MM.1S (cell line): ENCODE measurements at regions not wholly inside any gene's neighbourhood (a gene's known extent, or its start where the extent isn't known, plus 50 kb on each side); places are given as distances from the start of the nearest gene placed in this dataset.

Experiments
- DNase-seq: peaks from one replicate; pipeline ENCODE4 v3.0.0-alpha.2; 2015
- H2AFZ ChIP-seq: fragments of 300-600 bp; sonication (generic); 2 replicates; pipeline ENCODE4 v1.6.0; 2016; ENCODE audit warnings: antibody characterized with exemption, low read length
- H3F3A ChIP-seq: fragments of 300-600 bp; sonication (generic); 2 replicates; pipeline ENCODE4 v1.6.1; 2016; ENCODE audit warnings: mild to moderate bottlenecking, antibody characterized with exemption, low read length, moderate library complexity, mixed read lengths; ENCODE audit not compliant: insufficient read depth
- H3K27ac ChIP-seq: fragments of 300-600 bp; sonication (generic); 2 replicates; pipeline ENCODE4 v1.5.1; 2016; ENCODE audit warnings: mild to moderate bottlenecking, low read length
- H3K27me3 ChIP-seq: fragments of 300-600 bp; sonication (generic); replicated peaks from 2 replicates; pipeline ENCODE4 v1.6.0; 2016; ENCODE audit warnings: low read length; ENCODE audit not compliant: insufficient read depth
- H3K36me3 ChIP-seq: fragments of 300-600 bp; sonication (generic); replicated peaks from 2 replicates; pipeline ENCODE4 v1.6.1; 2016; ENCODE audit warnings: mild to moderate bottlenecking, low read length, mixed read lengths; ENCODE audit not compliant: insufficient read depth
- H3K4me1 ChIP-seq: fragments of 300-600 bp; sonication (generic); 2 replicates; pipeline ENCODE4 v1.6.1; 2016; ENCODE audit warnings: low read length, mixed read lengths
- H3K4me2 ChIP-seq: fragments of 300-600 bp; sonication (generic); 2 replicates; pipeline ENCODE4 v1.6.0; 2016; ENCODE audit warnings: low read depth, low read length
- H3K4me3 ChIP-seq: fragments of 300-600 bp; sonication (generic); 2 replicates; pipeline ENCODE4 v1.5.1; 2016; ENCODE audit warnings: low read length, mixed read lengths
- H3K79me2 ChIP-seq: fragments of 300-600 bp; sonication (generic); 2 replicates; pipeline ENCODE4 v1.6.1; 2016; ENCODE audit warnings: mixed run types, low read length, mixed read lengths
- H3K9ac ChIP-seq: fragments of 300-600 bp; sonication (generic); 2 replicates; pipeline ENCODE4 v1.6.1; 2016; ENCODE audit warnings: low read length, mixed read lengths
- H3K9me2 ChIP-seq: fragments of 300-600 bp; sonication (generic); replicated peaks from 2 replicates; pipeline ENCODE4 v1.6.1; 2016; ENCODE audit warnings: mild to moderate bottlenecking, low read length, mixed read lengths; ENCODE audit not compliant: insufficient read depth
- H3K9me3 ChIP-seq: fragments of 300-600 bp; sonication (generic); replicated peaks from 2 replicates; pipeline ENCODE4 v1.6.1; 2016; ENCODE audit warnings: mild to moderate bottlenecking, low read length, mixed read lengths; ENCODE audit not compliant: insufficient read depth
- H4K20me1 ChIP-seq: fragments of 300-600 bp; sonication (generic); 2 replicates; pipeline ENCODE4 v1.6.1; 2016; ENCODE audit warnings: mild to moderate bottlenecking, low read length, moderate library complexity, mixed read lengths; ENCODE audit not compliant: insufficient read depth
- EZH2 ChIP-seq: fragments of 300-600 bp; sonication (generic); optimal IDR thresholded peaks from 2 replicates; pipeline ENCODE3; 2017; ENCODE audit warnings: low read depth, mild to moderate bottlenecking, antibody characterized with exemption, low read length, mixed read lengths
- EZH2phosphoT487 ChIP-seq: fragments of 300-600 bp; sonication (generic); IDR thresholded peaks from 2 replicates; pipeline ENCODE4 v1.6.1; 2018; ENCODE audit warnings: antibody characterized with exemption, low read length
- TF ChIP-seq, protein P1 (sequence below): fragments of 300-600 bp; sonication (generic); IDR thresholded peaks from 2 replicates; pipeline ENCODE4 v1.5.1; 2016; ENCODE audit warnings: antibody characterized with exemption, low read length, mixed read lengths

DNA sequence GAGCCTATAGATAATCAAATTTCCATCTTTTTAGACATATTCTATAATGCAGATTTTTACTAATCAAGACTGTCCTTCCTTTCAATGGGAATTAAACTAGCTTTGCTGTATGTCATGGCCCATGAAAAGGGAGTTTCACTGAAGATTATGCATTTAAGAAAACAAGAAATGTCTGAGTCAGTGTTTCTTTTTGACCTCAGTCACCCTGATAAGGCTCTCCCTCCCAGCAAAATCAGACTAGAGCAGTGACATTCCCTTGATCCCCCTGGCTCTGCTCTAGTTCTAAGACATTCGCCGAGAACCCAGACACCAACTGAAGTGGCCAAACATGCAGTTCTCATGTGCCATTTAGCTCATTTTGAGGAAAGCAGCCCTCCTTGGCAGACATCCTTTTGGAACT lies 442.0 kb downstream of the ACTL7B start:
- no peaks in the 10 kb centered on the region for H3F3A ChIP-seq
- TF ChIP-seq EZH2 (no peak), EZH2phosphoT487 (no peak)
- TF ChIP-seq, protein P1, sequence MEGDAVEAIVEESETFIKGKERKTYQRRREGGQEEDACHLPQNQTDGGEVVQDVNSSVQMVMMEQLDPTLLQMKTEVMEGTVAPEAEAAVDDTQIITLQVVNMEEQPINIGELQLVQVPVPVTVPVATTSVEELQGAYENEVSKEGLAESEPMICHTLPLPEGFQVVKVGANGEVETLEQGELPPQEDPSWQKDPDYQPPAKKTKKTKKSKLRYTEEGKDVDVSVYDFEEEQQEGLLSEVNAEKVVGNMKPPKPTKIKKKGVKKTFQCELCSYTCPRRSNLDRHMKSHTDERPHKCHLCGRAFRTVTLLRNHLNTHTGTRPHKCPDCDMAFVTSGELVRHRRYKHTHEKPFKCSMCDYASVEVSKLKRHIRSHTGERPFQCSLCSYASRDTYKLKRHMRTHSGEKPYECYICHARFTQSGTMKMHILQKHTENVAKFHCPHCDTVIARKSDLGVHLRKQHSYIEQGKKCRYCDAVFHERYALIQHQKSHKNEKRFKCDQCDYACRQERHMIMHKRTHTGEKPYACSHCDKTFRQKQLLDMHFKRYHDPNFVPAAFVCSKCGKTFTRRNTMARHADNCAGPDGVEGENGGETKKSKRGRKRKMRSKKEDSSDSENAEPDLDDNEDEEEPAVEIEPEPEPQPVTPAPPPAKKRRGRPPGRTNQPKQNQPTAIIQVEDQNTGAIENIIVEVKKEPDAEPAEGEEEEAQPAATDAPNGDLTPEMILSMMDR: no peak
- H3K79me2 ChIP-seq: no peaks in the 10 kb centered on the region
- no peak overlapping the region for H2AFZ ChIP-seq
- no peaks in the 10 kb centered on the region for H3K27me3 ChIP-seq
- H3K4me2 ChIP-seq: no peak overlapping the region
- no peak overlapping the region for H3K27ac ChIP-seq
- H4K20me1 ChIP-seq: no peaks in the 10 kb centered on the region
- no peaks in the 10 kb centered on the region for H3K36me3 ChIP-seq
- no peak for DNase-seq
- H3K9me3 ChIP-seq: no peaks in the 10 kb centered on the region
- H3K4me1 ChIP-seq: no peaks in the 10 kb centered on the region
- H3K9me2 ChIP-seq: no peaks in the 10 kb centered on the region
- no peak overlapping the region for H3K4me3 ChIP-seq
- H3K9ac ChIP-seq: no peak overlapping the region

DNA sequence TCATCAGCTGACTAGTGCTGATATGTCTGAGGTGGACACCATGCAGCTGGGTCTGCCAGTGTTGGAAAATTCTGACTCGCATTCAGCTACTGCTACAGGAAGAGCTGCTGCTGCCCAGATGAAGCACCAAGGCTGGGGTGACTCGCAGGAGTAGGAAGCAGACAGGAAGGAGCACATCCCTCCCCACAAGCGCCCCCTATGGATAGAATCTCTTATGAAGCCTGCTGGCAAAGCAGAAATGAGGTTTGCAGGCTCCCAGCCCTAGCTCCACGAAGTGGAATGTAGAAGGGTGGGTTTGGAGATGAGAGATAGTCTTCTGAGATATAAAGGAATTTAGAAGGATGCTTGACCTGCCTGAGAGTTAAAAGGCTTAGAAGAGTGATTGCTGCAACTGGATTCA lies 443.0 kb downstream of the ACTL7B start:
- Histone ChIP-seq H4K20me1 (no peaks in the 10 kb centered on the region), H3F3A (no peaks in the 10 kb centered on the region), H3K4me2 (no peak overlapping the region), H3K79me2 (no peaks in the 10 kb centered on the region), H3K9me3 (no peaks in the 10 kb centered on the region), H3K4me3 (no peak overlapping the region), H3K36me3 (no peaks in the 10 kb centered on the region), H3K27me3 (no peaks in the 10 kb centered on the region), H3K4me1 (no peaks in the 10 kb centered on the region), H3K9ac (no peak overlapping the region), H3K9me2 (no peaks in the 10 kb centered on the region), H3K27ac (no peak overlapping the region), H2AFZ (no peak overlapping the region)
- no peak for DNase-seq
- TF ChIP-seq EZH2 (no peak), EZH2phosphoT487 (no peak)
- TF ChIP-seq, protein P1: no peak

DNA sequence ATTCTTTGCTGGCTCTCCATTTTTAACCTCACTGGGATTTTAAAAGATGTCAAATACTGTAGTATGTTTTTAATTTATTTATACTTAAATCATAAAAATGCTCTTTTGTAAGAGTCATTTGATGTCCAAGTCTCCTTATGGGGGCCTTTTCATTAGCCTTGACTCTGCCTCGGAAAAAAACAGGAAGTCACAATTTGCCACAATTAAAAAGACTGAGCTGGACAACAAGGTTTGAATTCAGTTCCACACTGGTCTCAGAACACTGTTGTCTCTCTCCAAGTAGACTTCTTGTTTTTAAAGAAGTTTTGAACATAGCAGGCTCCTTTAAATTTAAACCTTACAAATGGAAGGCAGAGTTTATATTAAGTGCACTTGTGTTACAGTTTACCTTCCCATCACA lies 444.2 kb downstream of the ACTL7B start:
- H4K20me1 ChIP-seq: no peaks in the 10 kb centered on the region
- TF ChIP-seq, protein P1: no peak
- no peak for TF ChIP-seq EZH2phosphoT487
- H3K4me1 ChIP-seq: no peaks in the 10 kb centered on the region
- H3K9me2 ChIP-seq: no peaks in the 10 kb centered on the region
- H3K9ac ChIP-seq: no peak overlapping the region
- no peaks in the 10 kb centered on the region for H3K27me3 ChIP-seq
- H2AFZ ChIP-seq: no peak overlapping the region
- no peaks in the 10 kb centered on the region for H3K9me3 ChIP-seq
- no peak overlapping the region for H3K4me3 ChIP-seq
- no peaks in the 10 kb centered on the region for H3K36me3 ChIP-seq
- no peaks in the 10 kb centered on the region for H3F3A ChIP-seq
- H3K4me2 ChIP-seq: no peak overlapping the region
- H3K27ac ChIP-seq: no peak overlapping the region
- DNase-seq: no peak
- no peaks in the 10 kb centered on the region for H3K79me2 ChIP-seq

DNA sequence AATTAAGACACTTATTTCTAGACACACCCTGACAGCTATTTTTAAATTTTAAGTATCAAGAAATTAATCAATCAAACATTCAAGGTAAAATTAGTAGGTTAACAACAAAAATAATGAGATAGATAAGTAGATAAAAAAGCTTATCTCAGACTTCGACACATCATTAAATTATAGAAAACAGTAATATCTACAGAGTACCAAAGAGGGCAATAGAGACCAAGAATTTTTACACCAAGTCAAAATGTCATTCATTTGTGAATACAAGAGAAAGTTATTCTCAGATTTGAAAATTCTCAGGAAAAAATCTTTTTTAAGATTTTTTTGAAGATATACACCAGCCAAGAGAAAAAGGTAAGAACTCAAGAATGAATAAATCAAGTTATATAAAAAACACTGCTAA lies 445.6 kb downstream of the ACTL7B start:
- no peak overlapping the region for H3K4me2 ChIP-seq
- H3F3A ChIP-seq: no peaks in the 10 kb centered on the region
- no peak overlapping the region for H3K27ac ChIP-seq
- no peaks in the 10 kb centered on the region for H3K4me1 ChIP-seq
- no peak overlapping the region for H3K4me3 ChIP-seq
- no peaks in the 10 kb centered on the region for H3K79me2 ChIP-seq
- TF ChIP-seq, protein P1: no peak
- TF ChIP-seq EZH2 (no peak), EZH2phosphoT487 (no peak)
- H3K9ac ChIP-seq: no peak overlapping the region
- no peaks in the 10 kb centered on the region for H3K9me3 ChIP-seq
- no peaks in the 10 kb centered on the region for H3K36me3 ChIP-seq
- H3K9me2 ChIP-seq: no peaks in the 10 kb centered on the region
- no peaks in the 10 kb centered on the region for H3K27me3 ChIP-seq
- no peaks in the 10 kb centered on the region for H4K20me1 ChIP-seq
- DNase-seq: no peak
- H2AFZ ChIP-seq: no peak overlapping the region
